Muscle of back (tissue), 3 donors: ENCODE measurements at regions not wholly inside any gene's neighbourhood (a gene's known extent, or its start where the extent isn't known, plus 50 kb on each side); places are given as distances from the start of the nearest gene placed in this dataset.

Experiments
- DNase-seq, 3 donors: peaks; one replicate each; pipeline versions ENCODE4 v3.0.0 to v3.0.0-alpha.2; 2013

- no peak for DNase-seq
These were observed 329.9 kb downstream of the FOXO1 start for GRCh38 chr13:40336228-40337221.

- DNase-seq, result no peak
These were observed 328.8 kb downstream of the FOXO1 start for GRCh38 chr13:40337651-40338050.

- DNase-seq, result no peak
These were observed 328.2 kb downstream of the FOXO1 start for GRCh38 chr13:40338217-40338616.

DNA sequence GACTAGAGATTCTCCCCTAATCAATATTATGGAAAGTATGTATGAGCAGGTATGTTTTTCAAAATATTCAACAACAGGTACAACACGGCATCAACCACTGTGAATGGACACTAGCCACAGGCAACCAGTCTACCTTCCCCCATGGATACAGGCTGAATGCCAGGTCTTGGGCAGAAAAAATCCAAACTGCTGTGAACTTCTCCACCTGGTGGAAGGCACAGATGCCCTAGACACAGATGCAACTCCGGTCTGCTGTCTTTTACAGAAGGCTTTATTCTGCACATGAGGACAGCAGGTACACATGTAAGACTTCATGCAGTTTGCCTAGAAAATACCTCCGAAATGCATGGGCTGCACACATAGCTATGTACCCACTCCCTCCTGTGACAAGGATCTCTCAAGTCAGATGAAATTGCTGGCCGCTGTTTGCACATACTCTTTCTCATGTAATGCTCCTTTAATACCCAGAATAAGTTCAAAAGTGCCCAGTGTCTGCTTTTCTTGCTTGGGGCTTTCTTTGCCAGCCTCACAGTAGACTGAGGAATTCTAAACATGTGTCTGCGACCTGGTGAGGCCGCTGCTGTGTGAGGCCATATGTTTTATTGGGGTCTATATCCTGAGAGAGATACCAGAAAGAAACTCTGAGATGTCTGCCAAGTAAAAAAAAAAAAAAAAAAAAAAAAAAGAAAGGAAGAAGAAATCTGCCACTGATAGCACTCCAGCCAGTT lies 325.9 kb downstream of the FOXO1 start:
- no peak for DNase-seq

- no peak for DNase-seq
These were observed 325.4 kb downstream of the FOXO1 start for GRCh38 chr13:40341096-40341471.

GRCh38 chr13:40341501-40341900 lies 324.9 kb downstream of the FOXO1 start:
- no peak for DNase-seq

DNA sequence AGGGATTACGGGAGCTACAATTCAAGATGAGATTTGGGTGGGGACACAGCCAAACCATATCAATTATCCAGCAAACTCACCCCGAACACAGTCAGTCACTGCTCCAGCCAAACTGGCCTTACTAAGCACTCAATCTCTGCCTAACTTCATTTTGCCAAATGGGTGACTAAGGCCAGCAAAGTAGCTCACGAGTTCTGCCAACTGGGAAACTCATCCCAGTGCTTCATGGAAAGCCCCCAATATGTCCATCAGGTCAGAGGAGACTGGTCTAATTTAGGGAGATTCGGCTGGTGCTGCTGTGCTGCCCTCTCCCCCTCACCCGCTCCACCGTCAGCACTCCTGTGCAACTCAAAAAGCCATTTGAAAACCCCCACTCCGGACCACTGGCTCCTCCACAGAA lies 324.0 kb downstream of the FOXO1 start:
- DNase-seq, result no peak

- DNase-seq, result peak in 1 of 3 donors; percentile 25
These were observed 323.5 kb downstream of the FOXO1 start for GRCh38 chr13:40342901-40343300.

DNA sequence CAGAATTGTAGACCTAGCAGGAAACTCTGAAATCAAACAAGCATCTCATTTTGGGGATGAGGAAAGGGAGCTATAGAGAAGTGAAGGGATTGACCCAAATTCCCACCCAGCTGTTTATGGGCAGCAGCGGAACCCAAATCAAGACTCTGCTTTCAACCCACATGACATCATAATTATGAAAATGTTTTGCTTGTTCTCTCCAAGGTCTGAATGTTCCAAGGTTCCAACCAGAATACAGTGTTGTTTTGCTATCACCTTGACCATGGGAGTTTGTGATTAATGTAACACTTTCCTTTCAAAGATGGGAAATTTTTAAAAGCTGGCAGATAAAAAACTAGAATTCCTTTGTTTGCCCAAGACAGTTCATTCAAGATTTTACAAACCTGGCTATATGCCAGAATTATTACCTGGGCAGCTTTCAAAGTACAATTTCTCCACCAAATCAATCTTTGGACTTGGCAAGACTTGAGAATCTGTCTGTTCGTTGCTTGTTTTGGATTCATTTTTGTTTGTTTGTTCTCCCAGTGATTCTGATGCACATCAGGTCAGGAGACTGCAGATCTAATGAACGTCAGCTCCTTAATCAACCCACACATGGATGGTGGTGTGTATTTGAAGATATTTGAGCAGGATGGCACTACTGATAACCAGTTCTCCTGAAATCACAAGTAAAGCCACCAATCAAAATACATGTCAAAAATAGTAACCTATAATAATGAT lies 322.7 kb downstream of the FOXO1 start:
- DNase-seq, result no peak

DNA sequence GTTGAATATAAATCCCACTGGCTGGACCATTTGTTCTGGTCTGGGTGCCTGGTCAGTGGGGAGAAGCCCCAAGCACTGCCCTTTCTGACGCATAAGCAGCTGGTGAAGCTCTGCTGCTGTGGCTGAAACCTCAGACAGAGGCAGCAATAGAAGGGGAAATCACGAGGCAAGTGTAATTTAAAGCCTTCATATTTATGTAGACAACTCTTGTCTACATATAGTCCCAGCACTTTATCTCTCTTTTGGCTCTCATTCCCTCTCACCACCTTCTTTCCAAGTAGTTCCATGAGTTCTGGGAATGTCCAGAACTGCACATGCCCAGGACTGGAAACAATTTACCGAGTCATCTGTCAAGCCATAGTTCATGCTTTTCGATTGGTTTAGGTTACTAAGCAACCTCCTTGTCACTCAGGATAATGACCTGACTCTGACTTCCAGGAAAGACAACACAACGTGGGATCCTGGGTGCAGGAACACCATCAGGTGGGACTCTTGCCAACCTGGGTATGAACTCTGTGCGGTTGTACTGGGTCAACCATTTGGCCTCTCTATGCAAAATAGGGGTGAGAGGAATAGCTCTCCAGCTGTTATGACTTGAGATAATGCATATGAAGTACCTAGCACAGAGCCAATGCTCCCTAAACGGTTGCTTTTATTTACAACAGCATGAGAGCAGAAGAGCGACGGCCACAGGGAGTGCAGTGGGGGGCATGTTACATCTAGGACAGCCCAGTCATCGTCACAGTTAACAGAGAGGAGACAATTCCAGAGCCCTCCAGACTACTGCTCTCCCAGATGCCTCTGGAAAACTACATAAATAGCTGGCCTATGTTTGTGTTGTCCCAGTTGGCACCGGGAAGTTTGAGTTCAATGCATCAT lies 321.9 kb downstream of the FOXO1 start:
- peak in 1 of 3 donors; percentile 16 for DNase-seq

GRCh38 chr13:40345149-40345514 lies 321.3 kb downstream of the FOXO1 start:
- DNase-seq, result no peak

GRCh38 chr13:40345654-40346372 lies 320.6 kb downstream of the FOXO1 start:
- DNase-seq, result no peak

DNA sequence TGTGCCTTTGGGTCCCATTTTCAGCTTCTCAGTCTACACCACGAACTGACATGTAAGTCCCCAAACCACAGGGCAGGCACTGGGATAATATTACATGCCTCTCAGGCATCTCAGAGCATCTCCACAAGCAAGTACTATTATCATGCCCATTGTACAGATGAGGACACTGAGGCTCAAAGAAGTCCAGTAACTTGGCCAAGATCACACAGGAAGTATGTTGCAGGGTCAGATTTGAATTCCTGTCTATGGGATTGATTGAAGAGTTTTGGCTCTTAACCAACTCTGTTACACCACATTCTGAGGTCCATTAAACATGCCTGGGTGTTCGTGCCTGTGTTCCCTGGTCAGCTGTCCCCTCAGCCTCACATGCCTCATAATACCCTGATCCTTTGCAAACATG lies 319.8 kb downstream of the FOXO1 start:
- no peak for DNase-seq

DNA sequence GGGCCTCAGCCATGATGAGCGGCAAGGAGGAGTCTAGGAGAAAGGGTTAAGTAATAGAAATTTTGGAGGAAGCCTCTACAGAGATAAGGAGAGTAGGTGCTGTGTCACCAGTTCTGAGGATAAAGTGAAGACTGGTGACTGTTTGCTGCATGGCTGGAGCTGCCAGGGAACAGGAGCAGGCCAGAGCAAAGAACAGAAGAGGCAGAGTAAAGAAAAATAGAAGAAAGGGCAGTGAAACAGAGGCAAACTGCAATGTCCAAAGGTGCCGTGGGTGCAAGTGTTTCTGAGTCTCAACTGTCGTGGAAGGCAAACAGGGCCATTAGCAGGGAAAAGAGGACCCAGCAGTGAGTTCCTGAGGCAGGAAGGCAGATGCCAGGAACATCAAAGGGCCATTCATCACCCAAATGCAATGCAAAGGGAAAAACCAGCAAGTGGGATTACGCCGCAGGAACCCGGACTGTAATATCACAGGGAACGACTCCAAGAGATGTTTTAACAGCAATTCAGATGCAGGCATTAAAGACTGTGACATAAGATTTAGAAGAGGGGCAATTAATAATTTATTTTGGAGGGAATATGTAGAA lies 318.3 kb downstream of the FOXO1 start:
- no peak for DNase-seq

GRCh38 chr13:40350283-40350992 lies 316.0 kb downstream of the FOXO1 start:
- no peak for DNase-seq

DNA sequence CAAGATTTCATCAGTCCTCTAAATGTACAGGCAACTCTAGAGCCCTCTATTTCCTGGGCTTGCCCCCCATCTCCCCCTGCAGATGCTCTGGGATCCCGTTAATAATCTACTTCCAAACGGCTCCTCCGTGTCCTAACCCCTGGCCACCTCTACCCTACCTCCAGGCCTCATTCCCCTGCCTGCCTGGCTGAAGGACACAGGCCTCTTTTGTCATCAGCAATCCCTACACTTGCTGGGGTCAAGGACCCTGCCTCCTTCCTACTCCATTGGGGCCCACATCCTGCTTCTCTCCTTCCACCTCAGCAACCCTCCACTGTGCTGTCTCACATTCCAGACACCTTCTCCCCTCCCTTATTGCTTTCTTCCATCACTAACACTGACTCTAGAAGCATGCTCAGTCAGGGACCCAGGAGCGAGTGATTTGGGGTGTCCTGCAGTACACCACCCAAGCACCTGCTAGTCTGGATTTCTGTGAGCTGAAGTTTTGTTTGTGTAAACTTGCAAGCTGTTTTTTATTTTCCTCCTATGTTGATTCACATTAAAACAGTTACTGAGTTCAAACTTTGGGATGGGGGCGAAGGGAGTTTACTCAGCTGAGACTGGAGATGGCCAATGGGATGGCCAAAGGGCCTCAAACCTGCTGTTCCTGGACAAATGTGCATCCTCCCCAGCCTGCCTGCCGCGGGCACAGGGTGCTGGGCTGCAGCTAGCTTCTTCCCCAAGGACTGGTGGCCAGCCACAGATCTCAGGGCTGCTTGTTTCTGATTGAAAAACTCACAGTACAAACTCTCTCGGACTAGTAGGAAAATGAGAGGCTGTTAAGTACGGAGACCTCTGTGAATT lies 314.7 kb downstream of the FOXO1 start:
- DNase-seq, result no peak

DNA sequence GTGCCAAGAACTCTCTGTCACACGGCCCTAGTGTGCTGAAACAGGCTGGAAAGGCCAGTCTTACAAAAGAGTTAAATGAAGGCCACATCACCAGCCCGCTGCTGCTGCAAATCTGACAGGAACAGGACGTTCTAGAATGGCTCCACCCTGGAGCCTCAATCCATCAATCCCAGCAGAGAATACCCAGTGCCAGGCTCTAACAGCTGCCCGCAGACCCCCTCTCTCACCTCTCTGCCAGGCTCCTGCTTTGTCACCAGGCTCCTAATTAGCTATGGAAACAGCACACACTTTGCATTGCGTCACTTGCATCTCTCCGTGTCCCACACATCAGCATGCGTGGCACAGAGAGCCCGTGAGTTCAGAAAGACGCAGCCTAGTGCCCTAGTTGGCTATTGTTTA lies 314.1 kb downstream of the FOXO1 start:
- peak in 2 of 3 donors; percentile 17 to 55 for DNase-seq

- DNase-seq, result peak; percentile 43 to 68 (median 47)
These were observed 313.5 kb downstream of the FOXO1 start for GRCh38 chr13:40352802-40353562.
